HepG2 (cell line): ENCODE measurements at regions not wholly inside any gene's neighbourhood (a gene's known extent, or its start where the extent isn't known, plus 50 kb on each side); places are given as distances from the start of the nearest gene placed in this dataset.
A peak's percentile ranks its signal among the peaks of the same experiment; 100 is the strongest.

Experiments used
- ATAC-seq: fragments of 200-7000 bp; cut with Tn5 transposase; 3 replicates; pipeline ENCODE4 v1.9.1; 2020; ENCODE audit warnings: mild to moderate bottlenecking, moderate library complexity
- BruUV-seq: library from RNA; stranded (reverse); fragments of 400-500 nt; replicated peaks from 2 replicates; lab custom pipeline; 2021; lab: Mats Ljungman, UMichigan
- CTCF ChIA-PET: fragments of 300-600 bp; formaldehyde crosslinking; extraction: SDS; loops from one replicate; lab custom pipeline; 2021; ENCODE audit warnings: low total read pairs, inconsistent platforms, low intra/inter-chr PET ratio; lab: Yijun Ruan, JAX
- POLR2A ChIA-PET: fragments of 350-600 bp; sonication (Branson Sonifier 250); formaldehyde crosslinking; loops from one replicate; lab custom pipeline; 2020; ENCODE audit warnings: antibody characterized with exemption, inconsistent platforms; lab: Yijun Ruan, JAX
- DNase-seq: peaks from one replicate; pipeline ENCODE4 v3.0.0-alpha.2; 2015; ENCODE audit warnings: low spot score
- FAIRE-seq: peaks from 3 replicates; lab custom pipeline; 2011; peaks lifted over from hg19 to GRCh38; lab: Jason Lieb, UNC
- H2AFZ ChIP-seq: one replicate; pipeline ENCODE4 v1.6.1; 2011; ENCODE audit warnings: low read length, inconsistent platforms
- H3K27ac ChIP-seq: fragments of 300-600 bp; 3 replicates; pipeline ENCODE4 v1.8.0; 2011; ENCODE audit warnings: mixed run types, mild to moderate bottlenecking, mixed read lengths, low read length, inconsistent platforms; ENCODE audit not compliant: insufficient read depth; ENCODE audit errors: extremely low read length
- H3K27me3 ChIP-seq, 2 experiments: fragments of 200-600 bp in 1 of 2; 2 replicates in 1 of 2; 3 replicates in 1 of 2; pipeline versions ENCODE4 v1.6.0 to v1.8.0; 2011; ENCODE audit warnings: low read length in 2 of 2, mild to moderate bottlenecking in 2 of 2, moderate library complexity in 2 of 2, inconsistent platforms in 1 of 2; ENCODE audit not compliant: insufficient read depth in 2 of 2, control insufficient read depth in 1 of 2
- H3K36me3 ChIP-seq, 2 experiments: fragments of 200-600 bp in 1 of 2; replicated peaks in 1 of 2; 2 replicates in 1 of 2; 3 replicates in 1 of 2; pipeline versions ENCODE4 v1.5.1 to v1.8.0; 2011; ENCODE audit warnings: low read length in 2 of 2, inconsistent platforms in 1 of 2; ENCODE audit not compliant: insufficient read depth in 2 of 2, control insufficient read depth in 1 of 2
- H3K4me1 ChIP-seq: 2 replicates; pipeline ENCODE4 v1.5.1; 2012; ENCODE audit warnings: low read length, inconsistent platforms; ENCODE audit not compliant: insufficient read depth
- H3K4me2 ChIP-seq: 2 replicates; pipeline ENCODE4 v1.6.0; 2011; ENCODE audit warnings: low read depth, low read length, inconsistent platforms
- H3K4me3 ChIP-seq, 3 experiments: fragments of 200-600 bp in 1 of 3; sonication (generic), shearing (Covaris generic) in 1 of 3; replicated peaks in 1 of 3; 2 replicates each; pipeline ENCODE4 v1.5.1; 2011 to 2016; ENCODE audit warnings: low read length in 3 of 3, inconsistent platforms in 2 of 3, low read depth in 2 of 3, mild to moderate bottlenecking in 2 of 3, control low read depth in 1 of 3, mixed read lengths in 1 of 3; ENCODE audit not compliant: insufficient read depth in 1 of 3
- H3K79me2 ChIP-seq: one replicate; pipeline ENCODE4 v1.6.1; 2011; ENCODE audit warnings: low read length, inconsistent platforms; ENCODE audit not compliant: insufficient read depth
- H3K9ac ChIP-seq: 2 replicates; pipeline ENCODE4 v1.6.0; 2011; ENCODE audit warnings: mild to moderate bottlenecking, low read depth, low read length, inconsistent platforms; ENCODE audit not compliant: insufficient read depth
- H3K9me3 ChIP-seq: 2 replicates; pipeline ENCODE4 v1.5.1; 2012; ENCODE audit warnings: mild to moderate bottlenecking, low read length
- H4K20me1 ChIP-seq: 2 replicates; pipeline ENCODE4 v1.6.0; 2011; ENCODE audit warnings: inconsistent platforms, mild to moderate bottlenecking, low read length, moderate library complexity; ENCODE audit not compliant: insufficient read depth
- ELK4 ChIP-seq: sonication (generic); formaldehyde crosslinking; IDR thresholded peaks from 2 replicates; pipeline ENCODE4 v1.9.0; 2021; ENCODE audit warnings: missing genetic modification reagents, borderline replicate concordance
- ESRRA ChIP-seq: sonication (generic); formaldehyde crosslinking; IDR thresholded peaks from 2 replicates; pipeline ENCODE4 v1.5.1; 2020; ENCODE audit warnings: mild to moderate bottlenecking, low read depth, missing genetic modification reagents
- FOXO1 ChIP-seq: sonication (generic); formaldehyde crosslinking; IDR thresholded peaks from 2 replicates; pipeline ENCODE4 v1.4.0; 2020; ENCODE audit warnings: missing genetic modification reagents
- GTF3A ChIP-seq: sonication (generic); formaldehyde crosslinking; conservative IDR thresholded peaks from 2 replicates; pipeline ENCODE4 v1.4.0; 2020; ENCODE audit warnings: mild to moderate bottlenecking, missing genetic modification reagents
- HNRNPLL ChIP-seq: fragments of 200-400 bp; formaldehyde crosslinking; IDR thresholded peaks from 2 replicates; pipeline ENCODE4 v1.6.1; 2017; ENCODE audit warnings: mild to moderate bottlenecking, low read depth, low read length; ENCODE audit not compliant: poor library complexity, severe bottlenecking
- IRX3 ChIP-seq: sonication (generic); formaldehyde crosslinking; IDR thresholded peaks from 2 replicates; pipeline ENCODE4 v1.8.1; 2023; ENCODE audit warnings: mild to moderate bottlenecking, low read depth, missing genetic modification reagents, borderline replicate concordance
- LCORL ChIP-seq, 2 experiments: fragments of 450-650 bp in 1 of 2; sonication (generic) in 1 of 2; formaldehyde crosslinking in 1 of 2; IDR thresholded peaks; 2 replicates each; pipeline versions ENCODE4 v1.5.0 to v1.6.1; 2017 to 2020; ENCODE audit warnings: antibody characterized with exemption in 1 of 2, missing genetic modification reagents in 1 of 2
- MBNL3 ChIP-seq: fragments of 250-450 bp; sonication (Bioruptor Pico); conservative IDR thresholded peaks from 2 replicates; pipeline ENCODE4 v1.8.0; 2022; ENCODE audit warnings: mild to moderate bottlenecking, inconsistent platforms
- MYC ChIP-seq: sonication (generic); formaldehyde crosslinking; IDR thresholded peaks from 2 replicates; pipeline ENCODE4 v1.9.0; 2021; ENCODE audit warnings: missing genetic modification reagents, borderline replicate concordance
- NRL ChIP-seq: sonication (generic); formaldehyde crosslinking; IDR thresholded peaks from 2 replicates; pipeline ENCODE4 v1.5.0; 2020; ENCODE audit warnings: missing genetic modification reagents, mild to moderate bottlenecking, moderate library complexity, borderline replicate concordance
- RAD21 ChIP-seq: fragments of 450-650 bp; formaldehyde crosslinking; IDR thresholded peaks from 2 replicates; pipeline ENCODE4 v1.5.0; 2020; ENCODE audit warnings: mild to moderate bottlenecking
- RXRA ChIP-seq: sonication (generic); formaldehyde crosslinking; IDR thresholded peaks from 2 replicates; pipeline ENCODE4 v1.5.1; 2020; ENCODE audit warnings: missing genetic modification reagents
- TFAP4 ChIP-seq: sonication (generic); IDR thresholded peaks from 2 replicates; pipeline ENCODE4 v1.6.1; 2016; ENCODE audit warnings: low read depth, borderline replicate concordance
- ZMAT3 ChIP-seq: sonication (generic); formaldehyde crosslinking; conservative IDR thresholded peaks from 2 replicates; pipeline ENCODE4 v1.7.0; 2021; ENCODE audit warnings: missing genetic modification reagents
- ZNF33A ChIP-seq: sonication (generic); formaldehyde crosslinking; IDR thresholded peaks from 2 replicates; pipeline ENCODE4 v1.5.1; 2020; ENCODE audit warnings: missing genetic modification reagents, mild to moderate bottlenecking, moderate library complexity, borderline replicate concordance
- ZNF484 ChIP-seq: sonication (generic); formaldehyde crosslinking; IDR thresholded peaks from 2 replicates; pipeline ENCODE4 v1.5.1; 2020; ENCODE audit warnings: mild to moderate bottlenecking, low read depth, missing genetic modification reagents, borderline replicate concordance
- ZNF687 ChIP-seq: sonication (generic); formaldehyde crosslinking; IDR thresholded peaks from 2 replicates; pipeline ENCODE4 v1.5.1; 2020; ENCODE audit warnings: mild to moderate bottlenecking, missing genetic modification reagents, moderate library complexity
- ZNF782 ChIP-seq: sonication (generic); formaldehyde crosslinking; IDR thresholded peaks from 2 replicates; pipeline ENCODE4 v1.4.0; 2020; ENCODE audit warnings: missing genetic modification reagents, mild to moderate bottlenecking, borderline replicate concordance
- WGBS: methylation state at CpG from one replicate; pipeline ENCODE4 v1.1.6; 2017; ENCODE audit warnings: low lambda C conversion rate; 5-methylcytosine and 5-hydroxymethylcytosine counted together
- in situ Hi-C: cut with HindIII; loops from 2 replicates; pipeline ENCODE4 v1.10.0; 2017; ENCODE audit warnings: low pct_unique_long_range_greater_than_20kb; ENCODE audit not compliant: extremely low pct_ligation_motif_present
- intact Hi-C: fragments of 100-400 bp; cut with micrococcal nuclease; formaldehyde crosslinking; loops from one replicate; pipeline ENCODE4 v1.10.0; 2022; ENCODE audit not compliant: unreplicated experiment

GRCh38 chr2:238573065-238573778, 146.5 kb downstream of the ASB1 start:
- Histone ChIP-seq H3K27ac (no peak overlapping the region), H3K79me2 (no peaks in the 10 kb centered on the region), H3K4me3 (no peak overlapping the region), H3K4me1 (no peaks in the 10 kb centered on the region), H3K4me2 (no peak overlapping the region), H2AFZ (no peak overlapping the region), H3K27me3 (peaks cover 4 to 62% of the 10 kb centered on the region in 2 experiments; a peak in 4 of 5 replicates), H3K9me3 (no peaks in the 10 kb centered on the region), H4K20me1 (no peaks in the 10 kb centered on the region), H3K36me3 (no peaks in the 10 kb centered on the region), H3K9ac (no peak overlapping the region)
- in situ Hi-C loops (no loop called here), intact Hi-C loops (no loop called here)
- WGBS = 74% methylated on average over 3 of the region's 9 CpGs
- peak; percentile 78 for ATAC-seq
- peak; percentile 89 for FAIRE-seq
- no TSS peak for BruUV-seq
- peak; percentile 34 for DNase-seq
- ChIA-PET CTCF (interaction anchor here (0.8 to 1.5 kb wide), 2 partner anchors 60 to 203 kb away, joined by 3 to 4 read pairs; no protein-coding TSS in a partner anchor), POLR2A (no interaction called here)
- TF ChIP-seq ELK4 (CRISPR knock-in tag) (no peak), GTF3A (CRISPR knock-in tag) (no peak), MBNL3 (CRISPR knock-in tag) (no peak), ZNF687 (CRISPR knock-in tag) (peak; percentile 49), ZMAT3 (CRISPR knock-in tag) (no peak), TFAP4 (peak; percentile 40; the same call in 1 of the 2 replicates), IRX3 (CRISPR knock-in tag) (no peak), LCORL (IDR thresholded peaks at IDR 0.05) (no peak), LCORL (CRISPR knock-in tag; IDR thresholded peaks at IDR 0.05) (no peak), RAD21 (CRISPR knock-in tag) (peak; percentile 66), NRL (CRISPR knock-in tag) (0 out of 2 replicates have a peak, but pooled peaks have one; percentile 35), ZNF33A (CRISPR knock-in tag) (no peak), RXRA (CRISPR knock-in tag) (0 out of 2 replicates have a peak, but pooled peaks have one; percentile 34), ZNF782 (CRISPR knock-in tag) (0 out of 2 replicates have a peak, but pooled peaks have one; percentile 19), ESRRA (CRISPR knock-in tag) (no peak), HNRNPLL (peak; percentile 18), ZNF484 (CRISPR knock-in tag) (no peak), MYC (CRISPR knock-in tag) (0 out of 2 replicates have a peak, but pooled peaks have one; percentile 24), FOXO1 (CRISPR knock-in tag) (peak; percentile 19; the same call in 1 of the 2 replicates)
